Nephron progenitor cell (in vitro differentiated cells): ENCODE measurements at regions not wholly inside any gene's neighbourhood (a gene's known extent, or its start where the extent isn't known, plus 50 kb on each side); places are given as distances from the start of the nearest gene placed in this dataset.

Experiments used
- DNase-seq: peaks from one replicate; pipeline ENCODE4 v3.0.0; 2021
- H3K27ac Mint-ChIP-seq: 2 replicates; pipeline ENCODE4 v1.8.0; 2021; ENCODE audit warnings: mild to moderate bottlenecking, moderate library complexity, mixed read lengths
- H3K27me3 Mint-ChIP-seq: 2 replicates; pipeline ENCODE4 v1.8.0; 2021; ENCODE audit warnings: mild to moderate bottlenecking, low read depth, mixed read lengths; ENCODE audit not compliant: poor library complexity
- H3K36me3 Mint-ChIP-seq: 2 replicates; pipeline ENCODE4 v1.8.0; 2021; ENCODE audit warnings: low read depth, mixed read lengths
- H3K4me1 Mint-ChIP-seq: 2 replicates; pipeline ENCODE4 v1.8.0; 2021; ENCODE audit warnings: mixed read lengths
- H3K4me3 Mint-ChIP-seq: 2 replicates; pipeline ENCODE4 v1.8.0; 2021; ENCODE audit warnings: mild to moderate bottlenecking, moderate library complexity, mixed read lengths
- H3K9me3 Mint-ChIP-seq: 2 replicates; pipeline ENCODE4 v1.8.0; 2021; ENCODE audit warnings: mild to moderate bottlenecking, moderate library complexity, mixed read lengths
- CTCF ChIP-seq: fragments of 200-600 bp; sonication (generic); IDR thresholded peaks from 2 replicates; pipeline ENCODE4 v1.5.0; 2021; ENCODE audit warnings: antibody characterized with exemption

- TF ChIP-seq CTCF = no peak
- Mint-ChIP-seq H3K36me3 (no peaks in the 10 kb centered on the region), H3K27me3 (no peaks in the 10 kb centered on the region), H3K9me3 (peaks cover 15% of the 10 kb centered on the region), H3K4me3 (no peak overlapping the region), H3K4me1 (no peaks in the 10 kb centered on the region), H3K27ac (no peak overlapping the region)
- no peak for DNase-seq
Measured at GRCh38 chr2:185044323-185044874, 446.1 kb downstream of the ZNF804A start.

GRCh38 chr2:185050804-185051203, 452.5 kb downstream of the ZNF804A start:
- Mint-ChIP-seq H3K27ac (no peak overlapping the region), H3K9me3 (no peaks in the 10 kb centered on the region), H3K4me1 (no peaks in the 10 kb centered on the region), H3K4me3 (no peak overlapping the region), H3K27me3 (no peaks in the 10 kb centered on the region), H3K36me3 (no peaks in the 10 kb centered on the region)
- no peak for DNase-seq
- no peak for TF ChIP-seq CTCF

- Mint-ChIP-seq H3K27me3 (no peaks in the 10 kb centered on the region), H3K36me3 (no peaks in the 10 kb centered on the region), H3K27ac (no peak overlapping the region), H3K4me3 (no peak overlapping the region), H3K9me3 (no peaks in the 10 kb centered on the region), H3K4me1 (no peaks in the 10 kb centered on the region)
- DNase-seq = no peak
- no peak for TF ChIP-seq CTCF
Measured at GRCh38 chr2:185063761-185064160, 465.4 kb downstream of the ZNF804A start.

- no peaks in the 10 kb centered on the region for H3K27me3 Mint-ChIP-seq
- H3K4me3 Mint-ChIP-seq = no peak overlapping the region
- no peaks in the 10 kb centered on the region for H3K4me1 Mint-ChIP-seq
- DNase-seq = no peak
- no peaks in the 10 kb centered on the region for H3K36me3 Mint-ChIP-seq
- H3K9me3 Mint-ChIP-seq = no peaks in the 10 kb centered on the region
- no peak overlapping the region for H3K27ac Mint-ChIP-seq
- no peak for TF ChIP-seq CTCF
Measured at GRCh38 chr2:185066128-185066527, 467.8 kb downstream of the ZNF804A start.

- Mint-ChIP-seq H3K9me3 (no peaks in the 10 kb centered on the region), H3K27me3 (no peaks in the 10 kb centered on the region), H3K27ac (peak overlapping the region; percentile 2), H3K4me1 (no peaks in the 10 kb centered on the region), H3K4me3 (no peak overlapping the region), H3K36me3 (no peaks in the 10 kb centered on the region)
- TF ChIP-seq CTCF = no peak
- DNase-seq = no peak
Measured at GRCh38 chr2:185069107-185069506, 470.8 kb downstream of the ZNF804A start.

- Mint-ChIP-seq H3K4me1 (no peaks in the 10 kb centered on the region), H3K36me3 (no peaks in the 10 kb centered on the region), H3K27me3 (no peaks in the 10 kb centered on the region), H3K9me3 (no peaks in the 10 kb centered on the region), H3K4me3 (no peak overlapping the region), H3K27ac (no peak overlapping the region)
- no peak for TF ChIP-seq CTCF
- no peak for DNase-seq
Measured at GRCh38 chr2:185074156-185074555, 475.8 kb downstream of the ZNF804A start.
